ENCODE measurements at regions not wholly inside any gene's neighbourhood (a gene's known extent, or its start where the extent isn't known, plus 50 kb on each side); places are given as distances from the start of the nearest gene placed in this dataset.

GRCh38 chr3:168589376-168589775 is 493.7 kb upstream of the GOLIM4 start:
- Histone ChIP-seq H3K36me3 (ENCODE audit: control insufficient read depth, insufficient read depth, low read length) (no peaks in the 10 kb centered on the region), H3K4ac (ENCODE audit: low read depth, low read length) (no peak overlapping the region), H4K8ac (ENCODE audit: low read depth, low read length) (no peak overlapping the region), H2BK5ac (ENCODE audit: low read length) (no peak overlapping the region), H4K5ac (ENCODE audit: low read length) (no peak overlapping the region), H3K79me2 (ENCODE audit: control insufficient read depth, insufficient read depth, low read length) (no peaks in the 10 kb centered on the region), H3K9ac (ENCODE audit: low read length) (no peak overlapping the region), H3K27ac (ENCODE audit: low read depth, low read length) (no peak overlapping the region), H3K18ac (ENCODE audit: low read length) (no peak overlapping the region), H3K79me1 (ENCODE audit: low read length) (no peaks in the 10 kb centered on the region), H3K4me2 (ENCODE audit: low read length) (no peak overlapping the region), H2AK5ac (ENCODE audit: low read length) (no peak overlapping the region), H3K4me3 (ENCODE audit: low read length) (no peak overlapping the region), H3K56ac (ENCODE audit: low read length) (no peak overlapping the region), H3K23ac (ENCODE audit: low read length) (no peak overlapping the region), H2BK120ac (ENCODE audit: low read depth, low read length) (no peak overlapping the region), H3K4me1 (ENCODE audit: control insufficient read depth, low read depth, low read length) (peaks cover 2% of the 10 kb centered on the region), H2BK15ac (replicated peaks; ENCODE audit: low read depth) (no peak overlapping the region), H3K27me3 (ENCODE audit: insufficient read depth, low read length, poor library complexity) (no peaks in the 10 kb centered on the region)
- DNase-seq = no peak
- WGBS (ENCODE audit: extremely low coverage, insufficient coverage, low lambda C conversion rate) = no CpG with 5 or more reads among the region's 3 CpGs

- Histone ChIP-seq H3K23ac (ENCODE audit: low read length) (no peak overlapping the region), H4K8ac (ENCODE audit: low read depth, low read length) (no peak overlapping the region), H3K4ac (ENCODE audit: low read depth, low read length) (no peak overlapping the region), H3K9ac (ENCODE audit: low read length) (no peak overlapping the region), H3K27ac (ENCODE audit: low read depth, low read length) (no peak overlapping the region), H4K5ac (ENCODE audit: low read length) (no peak overlapping the region), H3K4me1 (ENCODE audit: control insufficient read depth, low read depth, low read length) (peaks cover 2% of the 10 kb centered on the region), H3K56ac (ENCODE audit: low read length) (no peak overlapping the region), H2AK5ac (ENCODE audit: low read length) (no peak overlapping the region), H2BK15ac (replicated peaks; ENCODE audit: low read depth) (no peak overlapping the region), H3K18ac (ENCODE audit: low read length) (no peak overlapping the region), H3K4me2 (ENCODE audit: low read length) (no peak overlapping the region), H3K4me3 (ENCODE audit: low read length) (no peak overlapping the region), H3K36me3 (ENCODE audit: control insufficient read depth, insufficient read depth, low read length) (no peaks in the 10 kb centered on the region), H3K27me3 (ENCODE audit: insufficient read depth, low read length, poor library complexity) (no peaks in the 10 kb centered on the region), H2BK5ac (ENCODE audit: low read length) (no peak overlapping the region), H2BK120ac (ENCODE audit: low read depth, low read length) (no peak overlapping the region), H3K79me1 (ENCODE audit: low read length) (no peaks in the 10 kb centered on the region), H3K79me2 (ENCODE audit: control insufficient read depth, insufficient read depth, low read length) (no peaks in the 10 kb centered on the region)
- peak; percentile 18 for DNase-seq
Observed at GRCh38 chr3:168585544-168585943, 489.8 kb upstream of the GOLIM4 start.

GRCh38 chr3:168583977-168584376 is 488.3 kb upstream of the GOLIM4 start:
- Histone ChIP-seq H3K27ac (ENCODE audit: low read depth, low read length) (no peak overlapping the region), H2BK120ac (ENCODE audit: low read depth, low read length) (no peak overlapping the region), H2BK15ac (replicated peaks; ENCODE audit: low read depth) (no peak overlapping the region), H3K27me3 (ENCODE audit: insufficient read depth, low read length, poor library complexity) (no peaks in the 10 kb centered on the region), H3K23ac (ENCODE audit: low read length) (no peak overlapping the region), H4K5ac (ENCODE audit: low read length) (no peak overlapping the region), H3K79me1 (ENCODE audit: low read length) (no peaks in the 10 kb centered on the region), H2AK5ac (ENCODE audit: low read length) (no peak overlapping the region), H3K4me2 (ENCODE audit: low read length) (no peak overlapping the region), H4K8ac (ENCODE audit: low read depth, low read length) (no peak overlapping the region), H3K18ac (ENCODE audit: low read length) (no peak overlapping the region), H3K4me3 (ENCODE audit: low read length) (no peak overlapping the region), H2BK5ac (ENCODE audit: low read length) (no peak overlapping the region), H3K9ac (ENCODE audit: low read length) (no peak overlapping the region), H3K56ac (ENCODE audit: low read length) (no peak overlapping the region), H3K4ac (ENCODE audit: low read depth, low read length) (no peak overlapping the region), H3K79me2 (ENCODE audit: control insufficient read depth, insufficient read depth, low read length) (no peaks in the 10 kb centered on the region), H3K36me3 (ENCODE audit: control insufficient read depth, insufficient read depth, low read length) (no peaks in the 10 kb centered on the region), H3K4me1 (ENCODE audit: control insufficient read depth, low read depth, low read length) (peaks cover 2% of the 10 kb centered on the region)
- DNase-seq = no peak
- WGBS (ENCODE audit: extremely low coverage, insufficient coverage, low lambda C conversion rate) = no CpG with 5 or more reads among the region's 3 CpGs

GRCh38 chr3:168582503-168582902 is 486.8 kb upstream of the GOLIM4 start:
- Histone ChIP-seq H3K4ac (ENCODE audit: low read depth, low read length) (no peak overlapping the region), H3K18ac (ENCODE audit: low read length) (no peak overlapping the region), H3K56ac (ENCODE audit: low read length) (no peak overlapping the region), H3K36me3 (ENCODE audit: control insufficient read depth, insufficient read depth, low read length) (no peaks in the 10 kb centered on the region), H4K8ac (ENCODE audit: low read depth, low read length) (no peak overlapping the region), H3K4me1 (ENCODE audit: control insufficient read depth, low read depth, low read length) (peaks cover 2% of the 10 kb centered on the region), H2BK120ac (ENCODE audit: low read depth, low read length) (no peak overlapping the region), H3K23ac (ENCODE audit: low read length) (no peak overlapping the region), H3K27ac (ENCODE audit: low read depth, low read length) (no peak overlapping the region), H4K5ac (ENCODE audit: low read length) (no peak overlapping the region), H3K79me2 (ENCODE audit: control insufficient read depth, insufficient read depth, low read length) (no peaks in the 10 kb centered on the region), H3K9ac (ENCODE audit: low read length) (no peak overlapping the region), H2AK5ac (ENCODE audit: low read length) (no peak overlapping the region), H3K79me1 (ENCODE audit: low read length) (no peaks in the 10 kb centered on the region), H2BK15ac (replicated peaks; ENCODE audit: low read depth) (peak overlapping the region; percentile 57), H2BK5ac (ENCODE audit: low read length) (no peak overlapping the region), H3K27me3 (ENCODE audit: insufficient read depth, low read length, poor library complexity) (no peaks in the 10 kb centered on the region), H3K4me2 (ENCODE audit: low read length) (no peak overlapping the region), H3K4me3 (ENCODE audit: low read length) (no peak overlapping the region)
- DNase-seq = no peak

GRCh38 chr3:168581771-168582225 is 486.1 kb upstream of the GOLIM4 start:
- H3K27ac ChIP-seq (ENCODE audit: low read depth, low read length) = no peak overlapping the region

GRCh38 chr3:168579010-168579409 is 483.3 kb upstream of the GOLIM4 start:
- Histone ChIP-seq H2BK5ac (ENCODE audit: low read length) (no peak overlapping the region), H2BK120ac (ENCODE audit: low read depth, low read length) (no peak overlapping the region), H3K4me2 (ENCODE audit: low read length) (no peak overlapping the region), H3K79me2 (ENCODE audit: control insufficient read depth, insufficient read depth, low read length) (no peaks in the 10 kb centered on the region), H3K36me3 (ENCODE audit: control insufficient read depth, insufficient read depth, low read length) (no peaks in the 10 kb centered on the region), H4K8ac (ENCODE audit: low read depth, low read length) (no peak overlapping the region), H3K4me1 (ENCODE audit: control insufficient read depth, low read depth, low read length) (no peaks in the 10 kb centered on the region), H4K5ac (ENCODE audit: low read length) (no peak overlapping the region), H3K4me3 (ENCODE audit: low read length) (no peak overlapping the region), H3K79me1 (ENCODE audit: low read length) (no peaks in the 10 kb centered on the region), H3K4ac (ENCODE audit: low read depth, low read length) (no peak overlapping the region), H3K56ac (ENCODE audit: low read length) (no peak overlapping the region), H3K18ac (ENCODE audit: low read length) (no peak overlapping the region), H2AK5ac (ENCODE audit: low read length) (no peak overlapping the region), H3K9ac (ENCODE audit: low read length) (no peak overlapping the region), H3K27me3 (ENCODE audit: insufficient read depth, low read length, poor library complexity) (no peaks in the 10 kb centered on the region), H2BK15ac (replicated peaks; ENCODE audit: low read depth) (no peak overlapping the region), H3K27ac (ENCODE audit: low read depth, low read length) (no peak overlapping the region), H3K23ac (ENCODE audit: low read length) (no peak overlapping the region)
- no CpG with 5 or more reads among the region's 1 CpG for WGBS (ENCODE audit: extremely low coverage, insufficient coverage, low lambda C conversion rate)
- DNase-seq = no peak

More at GRCh38 chr3:168581771-168582225, 486.1 kb upstream of the GOLIM4 start:
- Histone ChIP-seq H3K4ac (ENCODE audit: low read depth, low read length) (no peak overlapping the region), H2AK5ac (ENCODE audit: low read length) (no peak overlapping the region), H3K23ac (ENCODE audit: low read length) (no peak overlapping the region), H3K4me2 (ENCODE audit: low read length) (no peak overlapping the region), H3K4me3 (ENCODE audit: low read length) (no peak overlapping the region), H4K5ac (ENCODE audit: low read length) (no peak overlapping the region), H2BK15ac (replicated peaks; ENCODE audit: low read depth) (no peak overlapping the region), H4K8ac (ENCODE audit: low read depth, low read length) (no peak overlapping the region), H3K79me2 (ENCODE audit: control insufficient read depth, insufficient read depth, low read length) (no peaks in the 10 kb centered on the region), H2BK5ac (ENCODE audit: low read length) (no peak overlapping the region), H3K27me3 (ENCODE audit: insufficient read depth, low read length, poor library complexity) (no peaks in the 10 kb centered on the region), H2BK120ac (ENCODE audit: low read depth, low read length) (no peak overlapping the region), H3K9ac (ENCODE audit: low read length) (no peak overlapping the region), H3K56ac (ENCODE audit: low read length) (no peak overlapping the region), H3K4me1 (ENCODE audit: control insufficient read depth, low read depth, low read length) (peaks cover 2% of the 10 kb centered on the region), H3K36me3 (ENCODE audit: control insufficient read depth, insufficient read depth, low read length) (no peaks in the 10 kb centered on the region), H3K18ac (ENCODE audit: low read length) (no peak overlapping the region), H3K79me1 (ENCODE audit: low read length) (no peaks in the 10 kb centered on the region)
- no CpG with 5 or more reads among the region's 2 CpGs for WGBS (ENCODE audit: extremely low coverage, insufficient coverage, low lambda C conversion rate)
- peak; percentile 61 for DNase-seq

Measured in mesendoderm (in vitro differentiated cells).